HepG2 (cell line): ENCODE measurements at regions not wholly inside any gene's neighbourhood (a gene's known extent, or its start where the extent isn't known, plus 50 kb on each side); places are given as distances from the start of the nearest gene placed in this dataset.
A peak's percentile ranks its signal among the peaks of the same experiment; 100 is the strongest.

Experiments
- ATAC-seq: fragments of 200-7000 bp; cut with Tn5 transposase; 3 replicates; pipeline ENCODE4 v1.9.1; 2020; ENCODE audit warnings: mild to moderate bottlenecking, moderate library complexity
- BruUV-seq: library from RNA; stranded (reverse); fragments of 400-500 nt; replicated peaks from 2 replicates; lab custom pipeline; 2021; lab: Mats Ljungman, UMichigan
- CTCF ChIA-PET: fragments of 300-600 bp; formaldehyde crosslinking; extraction: SDS; loops from one replicate; lab custom pipeline; 2021; ENCODE audit warnings: low total read pairs, inconsistent platforms, low intra/inter-chr PET ratio; lab: Yijun Ruan, JAX
- POLR2A ChIA-PET: fragments of 350-600 bp; sonication (Branson Sonifier 250); formaldehyde crosslinking; loops from one replicate; lab custom pipeline; 2020; ENCODE audit warnings: antibody characterized with exemption, inconsistent platforms; lab: Yijun Ruan, JAX
- DNase-seq: peaks from one replicate; pipeline ENCODE4 v3.0.0-alpha.2; 2015; ENCODE audit warnings: low spot score
- FAIRE-seq: peaks from 3 replicates; lab custom pipeline; 2011; peaks lifted over from hg19 to GRCh38; lab: Jason Lieb, UNC
- H2AFZ ChIP-seq: one replicate; pipeline ENCODE4 v1.6.1; 2011; ENCODE audit warnings: low read length, inconsistent platforms
- H3K27ac ChIP-seq: fragments of 300-600 bp; 3 replicates; pipeline ENCODE4 v1.8.0; 2011; ENCODE audit warnings: mixed run types, mild to moderate bottlenecking, mixed read lengths, low read length, inconsistent platforms; ENCODE audit not compliant: insufficient read depth; ENCODE audit errors: extremely low read length
- H3K27me3 ChIP-seq, 2 experiments: fragments of 200-600 bp in 1 of 2; 2 replicates in 1 of 2; 3 replicates in 1 of 2; pipeline versions ENCODE4 v1.6.0 to v1.8.0; 2011; ENCODE audit warnings: low read length in 2 of 2, mild to moderate bottlenecking in 2 of 2, moderate library complexity in 2 of 2, inconsistent platforms in 1 of 2; ENCODE audit not compliant: insufficient read depth in 2 of 2, control insufficient read depth in 1 of 2
- H3K36me3 ChIP-seq, 2 experiments: fragments of 200-600 bp in 1 of 2; replicated peaks in 1 of 2; 2 replicates in 1 of 2; 3 replicates in 1 of 2; pipeline versions ENCODE4 v1.5.1 to v1.8.0; 2011; ENCODE audit warnings: low read length in 2 of 2, inconsistent platforms in 1 of 2; ENCODE audit not compliant: insufficient read depth in 2 of 2, control insufficient read depth in 1 of 2
- H3K4me1 ChIP-seq: 2 replicates; pipeline ENCODE4 v1.5.1; 2012; ENCODE audit warnings: low read length, inconsistent platforms; ENCODE audit not compliant: insufficient read depth
- H3K4me2 ChIP-seq: 2 replicates; pipeline ENCODE4 v1.6.0; 2011; ENCODE audit warnings: low read depth, low read length, inconsistent platforms
- H3K4me3 ChIP-seq, 3 experiments: fragments of 200-600 bp in 1 of 3; sonication (generic), shearing (Covaris generic) in 1 of 3; replicated peaks in 1 of 3; 2 replicates each; pipeline ENCODE4 v1.5.1; 2011 to 2016; ENCODE audit warnings: low read length in 3 of 3, inconsistent platforms in 2 of 3, low read depth in 2 of 3, mild to moderate bottlenecking in 2 of 3, control low read depth in 1 of 3, mixed read lengths in 1 of 3; ENCODE audit not compliant: insufficient read depth in 1 of 3
- H3K79me2 ChIP-seq: one replicate; pipeline ENCODE4 v1.6.1; 2011; ENCODE audit warnings: low read length, inconsistent platforms; ENCODE audit not compliant: insufficient read depth
- H3K9ac ChIP-seq: 2 replicates; pipeline ENCODE4 v1.6.0; 2011; ENCODE audit warnings: mild to moderate bottlenecking, low read depth, low read length, inconsistent platforms; ENCODE audit not compliant: insufficient read depth
- H3K9me3 ChIP-seq: 2 replicates; pipeline ENCODE4 v1.5.1; 2012; ENCODE audit warnings: mild to moderate bottlenecking, low read length
- H4K20me1 ChIP-seq: 2 replicates; pipeline ENCODE4 v1.6.0; 2011; ENCODE audit warnings: inconsistent platforms, mild to moderate bottlenecking, low read length, moderate library complexity; ENCODE audit not compliant: insufficient read depth
- STAT5B ChIP-seq: sonication (generic); formaldehyde crosslinking; IDR thresholded peaks from 2 replicates; pipeline ENCODE4 v1.4.0; 2020; ENCODE audit warnings: missing genetic modification reagents
- THRA ChIP-seq: sonication (generic); formaldehyde crosslinking; IDR thresholded peaks from 2 replicates; pipeline ENCODE4 v1.4.0; 2020; ENCODE audit warnings: missing genetic modification reagents, borderline replicate concordance
- ZBTB33 ChIP-seq: sonication (generic); formaldehyde crosslinking; IDR thresholded peaks from 2 replicates; pipeline ENCODE4 v1.4.0; 2020; ENCODE audit warnings: missing genetic modification reagents
- ZNF503 ChIP-seq: sonication (generic); formaldehyde crosslinking; IDR thresholded peaks from 2 replicates; pipeline ENCODE4 v1.4.0; 2020; ENCODE audit warnings: missing genetic modification reagents
- WGBS: methylation state at CpG from one replicate; pipeline ENCODE4 v1.1.6; 2017; ENCODE audit warnings: low lambda C conversion rate; 5-methylcytosine and 5-hydroxymethylcytosine counted together
- in situ Hi-C: cut with HindIII; loops from 2 replicates; pipeline ENCODE4 v1.10.0; 2017; ENCODE audit warnings: low pct_unique_long_range_greater_than_20kb; ENCODE audit not compliant: extremely low pct_ligation_motif_present
- intact Hi-C: fragments of 100-400 bp; cut with micrococcal nuclease; formaldehyde crosslinking; loops from one replicate; pipeline ENCODE4 v1.10.0; 2022; ENCODE audit not compliant: unreplicated experiment

GRCh38 chr9:91117959-91118703 is 243.6 kb downstream of the AUH start:
- Histone ChIP-seq H3K9ac (no peak overlapping the region), H3K4me1 (peaks cover 24% of the 10 kb centered on the region), H3K79me2 (no peaks in the 10 kb centered on the region), H2AFZ (no peak overlapping the region), H3K36me3 (no peaks in the 10 kb centered on the region), H3K4me2 (no peak overlapping the region), H4K20me1 (no peaks in the 10 kb centered on the region), H3K27ac (no peak overlapping the region), H3K9me3 (no peaks in the 10 kb centered on the region), H3K4me3 (no peak overlapping the region), H3K27me3 (no peaks in the 10 kb centered on the region)
- POLR2A ChIA-PET: no interaction called here
- intact Hi-C loops (no loop called here), in situ Hi-C loops (no loop called here)
- DNase-seq (no peak), FAIRE-seq (no peak), ATAC-seq (no peak)
- CTCF ChIA-PET: no interaction called here
- TF ChIP-seq ZNF503 (CRISPR knock-in tag) (no peak), ZBTB33 (CRISPR knock-in tag) (0 out of 2 replicates have a peak, but pooled peaks have one; percentile 42), THRA (CRISPR knock-in tag) (no peak), STAT5B (CRISPR knock-in tag) (no peak)
- 92% methylated on average over 36 of the region's 36 CpGs for WGBS
- BruUV-seq: no TSS peak
